MM.1S (cell line): ENCODE measurements at regions not wholly inside any gene's neighbourhood (a gene's known extent, or its start where the extent isn't known, plus 50 kb on each side); places are given as distances from the start of the nearest gene placed in this dataset.

Source experiments
- DNase-seq: peaks from one replicate; pipeline ENCODE4 v3.0.0-alpha.2; 2015
- H2AFZ ChIP-seq: fragments of 300-600 bp; sonication (generic); 2 replicates; pipeline ENCODE4 v1.6.0; 2016; ENCODE audit warnings: antibody characterized with exemption, low read length
- H3F3A ChIP-seq: fragments of 300-600 bp; sonication (generic); 2 replicates; pipeline ENCODE4 v1.6.1; 2016; ENCODE audit warnings: mild to moderate bottlenecking, antibody characterized with exemption, low read length, moderate library complexity, mixed read lengths; ENCODE audit not compliant: insufficient read depth
- H3K27ac ChIP-seq: fragments of 300-600 bp; sonication (generic); 2 replicates; pipeline ENCODE4 v1.5.1; 2016; ENCODE audit warnings: mild to moderate bottlenecking, low read length
- H3K27me3 ChIP-seq: fragments of 300-600 bp; sonication (generic); replicated peaks from 2 replicates; pipeline ENCODE4 v1.6.0; 2016; ENCODE audit warnings: low read length; ENCODE audit not compliant: insufficient read depth
- H3K36me3 ChIP-seq: fragments of 300-600 bp; sonication (generic); replicated peaks from 2 replicates; pipeline ENCODE4 v1.6.1; 2016; ENCODE audit warnings: mild to moderate bottlenecking, low read length, mixed read lengths; ENCODE audit not compliant: insufficient read depth
- H3K4me1 ChIP-seq: fragments of 300-600 bp; sonication (generic); 2 replicates; pipeline ENCODE4 v1.6.1; 2016; ENCODE audit warnings: low read length, mixed read lengths
- H3K4me2 ChIP-seq: fragments of 300-600 bp; sonication (generic); 2 replicates; pipeline ENCODE4 v1.6.0; 2016; ENCODE audit warnings: low read depth, low read length
- H3K4me3 ChIP-seq: fragments of 300-600 bp; sonication (generic); 2 replicates; pipeline ENCODE4 v1.5.1; 2016; ENCODE audit warnings: low read length, mixed read lengths
- H3K79me2 ChIP-seq: fragments of 300-600 bp; sonication (generic); 2 replicates; pipeline ENCODE4 v1.6.1; 2016; ENCODE audit warnings: mixed run types, low read length, mixed read lengths
- H3K9ac ChIP-seq: fragments of 300-600 bp; sonication (generic); 2 replicates; pipeline ENCODE4 v1.6.1; 2016; ENCODE audit warnings: low read length, mixed read lengths
- H3K9me2 ChIP-seq: fragments of 300-600 bp; sonication (generic); replicated peaks from 2 replicates; pipeline ENCODE4 v1.6.1; 2016; ENCODE audit warnings: mild to moderate bottlenecking, low read length, mixed read lengths; ENCODE audit not compliant: insufficient read depth
- H3K9me3 ChIP-seq: fragments of 300-600 bp; sonication (generic); replicated peaks from 2 replicates; pipeline ENCODE4 v1.6.1; 2016; ENCODE audit warnings: mild to moderate bottlenecking, low read length, mixed read lengths; ENCODE audit not compliant: insufficient read depth
- H4K20me1 ChIP-seq: fragments of 300-600 bp; sonication (generic); 2 replicates; pipeline ENCODE4 v1.6.1; 2016; ENCODE audit warnings: mild to moderate bottlenecking, low read length, moderate library complexity, mixed read lengths; ENCODE audit not compliant: insufficient read depth
- CTCF ChIP-seq: fragments of 300-600 bp; sonication (generic); IDR thresholded peaks from 2 replicates; pipeline ENCODE4 v1.5.1; 2016; ENCODE audit warnings: antibody characterized with exemption, low read length, mixed read lengths

GRCh38 chr5:134462047-134462575 lies 50.4 kb upstream of the CDKN2AIPNL start:
- no peak overlapping the region for H3K4me2 ChIP-seq

More at GRCh38 chr5:134462047-134462575, 50.4 kb upstream of the CDKN2AIPNL start:
- peaks cover 7% of the 10 kb centered on the region for H3K4me1 ChIP-seq
- no peaks in the 10 kb centered on the region for H3K9me3 ChIP-seq
- no peaks in the 10 kb centered on the region for H3F3A ChIP-seq
- no peak overlapping the region for H3K27ac ChIP-seq
- TF ChIP-seq CTCF = no peak
- H3K4me3 ChIP-seq = no peak overlapping the region
- H3K79me2 ChIP-seq = no peaks in the 10 kb centered on the region
- no peak for DNase-seq
- H3K27me3 ChIP-seq = no peaks in the 10 kb centered on the region
- no peaks in the 10 kb centered on the region for H4K20me1 ChIP-seq
- no peaks in the 10 kb centered on the region for H3K9me2 ChIP-seq
- no peak overlapping the region for H3K9ac ChIP-seq
- no peak overlapping the region for H2AFZ ChIP-seq
- H3K36me3 ChIP-seq = no peaks in the 10 kb centered on the region
